Endothelial cell of umbilical vein (primary cell): ENCODE measurements at regions not wholly inside any gene's neighbourhood (a gene's known extent, or its start where the extent isn't known, plus 50 kb on each side); places are given as distances from the start of the nearest gene placed in this dataset.

Experiments
- BruUV-seq: library from RNA; stranded (reverse); fragments of 400-500 nt; replicated peaks from 2 replicates; lab custom pipeline; 2021; lab: Mats Ljungman, UMichigan
- CTCF ChIA-PET: fragments of 300-600, 350-600 bp; sonication (Branson Sonifier 250); formaldehyde crosslinking; loops from one replicate; lab custom pipeline; 2021; ENCODE audit warnings: antibody characterized with exemption, inconsistent platforms; lab: Charles Lee
- POLR2A ChIA-PET: fragments of 300-600, 350-600 bp; sonication (Branson Sonifier 250); formaldehyde crosslinking; loops from one replicate; lab custom pipeline; 2021; ENCODE audit warnings: antibody characterized with exemption, inconsistent platforms; lab: Charles Lee
- DNase-seq: peaks from one replicate; pipeline ENCODE4 v3.0.0-alpha.2; 2011; ENCODE audit warnings: low read depth, low spot score
- FAIRE-seq: peaks from 2 replicates; lab custom pipeline; 2011; peaks lifted over from hg19 to GRCh38; lab: Jason Lieb, UNC
- H2AFZ ChIP-seq: 2 replicates; pipeline ENCODE4 v1.6.0; 2012; ENCODE audit warnings: low read depth, low read length, control low read depth, inconsistent platforms
- H3K27ac ChIP-seq: 2 replicates; pipeline ENCODE4 v1.5.1; 2011; ENCODE audit warnings: low read depth, mild to moderate bottlenecking, control low read depth, low read length, moderate library complexity; ENCODE audit not compliant: insufficient read depth
- H3K27me3 ChIP-seq, 2 experiments: 2 replicates each; pipeline versions ENCODE4 v1.6.0 to v1.6.1; 2011; ENCODE audit warnings: low read length in 2 of 2, mixed read lengths in 1 of 2; ENCODE audit not compliant: control insufficient read depth in 2 of 2, insufficient read depth in 2 of 2
- H3K36me3 ChIP-seq, 2 experiments: 2 replicates in 1 of 2; 3 replicates in 1 of 2; pipeline ENCODE4 v1.5.1; 2011; ENCODE audit warnings: low read length in 2 of 2, mild to moderate bottlenecking in 1 of 2, moderate library complexity in 1 of 2; ENCODE audit not compliant: control insufficient read depth in 2 of 2, insufficient read depth in 2 of 2; ENCODE audit errors: extremely low read depth in 1 of 2
- H3K4me1 ChIP-seq: 3 replicates; pipeline ENCODE4 v1.5.1; 2011; ENCODE audit warnings: mild to moderate bottlenecking, low read length; ENCODE audit not compliant: control insufficient read depth, insufficient read depth; ENCODE audit errors: extremely low read depth
- H3K4me2 ChIP-seq: 2 replicates; pipeline ENCODE4 v1.6.1; 2011; ENCODE audit warnings: low read length, control low read depth, mixed read lengths; ENCODE audit not compliant: insufficient read depth
- H3K4me3 ChIP-seq, 3 experiments: fragments of 200-600 bp in 1 of 3; sonication (generic), shearing (Covaris generic) in 1 of 3; replicated peaks in 1 of 3; 2 replicates each; pipeline ENCODE4 v1.5.1; 2011 to 2016; ENCODE audit warnings: control low read depth in 3 of 3, low read length in 3 of 3, mild to moderate bottlenecking in 2 of 3, inconsistent platforms in 1 of 3, low read depth in 1 of 3, moderate library complexity in 1 of 3; ENCODE audit not compliant: insufficient read depth in 1 of 3
- H3K79me2 ChIP-seq: 2 replicates; pipeline ENCODE4 v1.6.0; 2012; ENCODE audit warnings: low read length, inconsistent platforms; ENCODE audit not compliant: control insufficient read depth, insufficient read depth
- H3K9ac ChIP-seq: replicated peaks from 2 replicates; pipeline ENCODE3; 2011; ENCODE audit warnings: low read length, control low read depth; ENCODE audit not compliant: insufficient read depth; ENCODE audit errors: extremely low read depth
- H3K9me1 ChIP-seq: replicated peaks from 3 replicates; pipeline ENCODE4 v1.6.0; 2011; ENCODE audit warnings: mild to moderate bottlenecking, low read length; ENCODE audit not compliant: control insufficient read depth, insufficient read depth; ENCODE audit errors: extremely low read depth
- H3K9me3 ChIP-seq: replicated peaks from 2 replicates; pipeline ENCODE4 v1.5.1; 2012; ENCODE audit warnings: low read length, inconsistent platforms; ENCODE audit not compliant: control insufficient read depth, insufficient read depth
- H4K20me1 ChIP-seq: replicated peaks from 2 replicates; pipeline ENCODE3; 2011; ENCODE audit warnings: mild to moderate bottlenecking, low read length; ENCODE audit not compliant: control insufficient read depth, insufficient read depth; ENCODE audit errors: extremely low read depth
- EZH2 ChIP-seq: IDR thresholded peaks from 2 replicates; pipeline ENCODE4 v1.6.1; 2012; ENCODE audit warnings: borderline replicate concordance, low read depth, mild to moderate bottlenecking, moderate library complexity, low read length, inconsistent platforms; ENCODE audit not compliant: severe bottlenecking
- FOS ChIP-seq: IDR thresholded peaks from 2 replicates; pipeline ENCODE4 v1.6.1; 2011; ENCODE audit warnings: mild to moderate bottlenecking, low read length, moderate library complexity, borderline replicate concordance; ENCODE audit not compliant: insufficient read depth
- GATA2 ChIP-seq: IDR thresholded peaks from 2 replicates; pipeline ENCODE4 v1.7.0; 2011; ENCODE audit warnings: low read depth, mild to moderate bottlenecking, moderate library complexity, mixed read lengths, low read length; ENCODE audit not compliant: insufficient read length, insufficient read depth
- JUN ChIP-seq: IDR thresholded peaks from 2 replicates; pipeline ENCODE4 v1.6.1; 2011; ENCODE audit warnings: borderline replicate concordance, low read depth; ENCODE audit not compliant: insufficient read length, insufficient read depth
- MYC ChIP-seq: IDR thresholded peaks from one replicate; pipeline ENCODE4 v1.6.1; 2011; ENCODE audit warnings: mild to moderate bottlenecking, low read depth, low read length
- POLR2A ChIP-seq: IDR thresholded peaks from 2 replicates; pipeline ENCODE4 v1.6.1; 2012; ENCODE audit warnings: low read depth, mild to moderate bottlenecking, control low read depth, low read length
- POLR2AphosphoS5 ChIP-seq: IDR thresholded peaks from 2 replicates; pipeline ENCODE4 v1.6.1; 2012; ENCODE audit warnings: low read depth, mild to moderate bottlenecking, control low read depth, low read length, moderate library complexity; ENCODE audit not compliant: insufficient read depth
- dilution Hi-C: fragments of 300-500 bp; cut with MboI; formaldehyde crosslinking; loops from one replicate; pipeline ENCODE4 v1.15.0; 2019; ENCODE audit warnings: low sequenced_read_pairs; ENCODE audit not compliant: extremely low pct_ligation_motif_present
- intact Hi-C: fragments of 100-400 bp; cut with micrococcal nuclease; formaldehyde crosslinking; loops from one replicate; pipeline ENCODE4 v1.10.0; 2022
- TF ChIP-seq, protein P1 (sequence below), 2 donors: IDR thresholded peaks; 1 replicate in 1 of 2; 2 replicates in 1 of 2; pipeline ENCODE4 v1.5.1; 2011; ENCODE audit warnings: low read length in 2 of 2, mild to moderate bottlenecking in 2 of 2, moderate library complexity in 2 of 2, control low read depth in 1 of 2, inconsistent platforms in 1 of 2, low read depth in 1 of 2; ENCODE audit not compliant: insufficient read depth in 1 of 2; ENCODE audit errors: extremely low read depth in 1 of 2
- TF ChIP-seq, protein P2 (sequence below): IDR thresholded peaks from 2 replicates; pipeline ENCODE4 v1.6.1; 2011; ENCODE audit not compliant: insufficient read depth, insufficient read length

DNA sequence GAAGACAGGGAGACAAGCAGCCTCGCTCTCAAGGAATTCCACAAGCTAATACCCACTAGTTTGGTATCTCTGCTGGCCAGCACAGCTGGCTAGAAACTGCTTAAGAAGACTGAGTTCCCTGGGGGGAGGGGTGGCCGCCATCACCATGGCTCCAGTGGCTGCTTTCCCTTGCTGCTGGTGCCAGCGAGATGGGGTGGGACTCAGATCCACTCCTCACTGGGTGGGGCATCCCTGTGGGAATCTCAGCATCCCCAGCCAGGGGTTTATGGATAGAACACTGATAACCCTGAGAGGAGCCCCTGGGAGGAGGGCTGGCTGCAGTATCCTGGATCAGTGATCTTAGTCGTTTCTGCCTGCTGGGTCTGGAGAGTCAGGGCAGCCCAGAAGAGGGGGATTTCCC, 170.6 kb upstream of the MDGA2 start:
- FAIRE-seq (no peak), DNase-seq (no peak)
- no peaks in the 10 kb centered on the region for H3K4me1 ChIP-seq
- H3K27ac ChIP-seq, result no peak overlapping the region
- no peak overlapping the region for H3K4me3 ChIP-seq
- H3K36me3 ChIP-seq, result no peaks in the 10 kb centered on the region
- H3K27me3 ChIP-seq, result no peaks in the 10 kb centered on the region
- POLR2A ChIA-PET, result no interaction called here
- H4K20me1 ChIP-seq, result no peaks in the 10 kb centered on the region
- no peak overlapping the region for H3K9ac ChIP-seq
- H3K9me1 ChIP-seq, result no peaks in the 10 kb centered on the region
- dilution Hi-C loops (no loop called here), intact Hi-C loops (no loop called here)
- no peaks in the 10 kb centered on the region for H3K9me3 ChIP-seq
- H3K79me2 ChIP-seq, result no peaks in the 10 kb centered on the region
- no TSS peak for BruUV-seq
- no peak for TF ChIP-seq POLR2A
- TF ChIP-seq GATA2, result no peak
- TF ChIP-seq, protein P1, sequence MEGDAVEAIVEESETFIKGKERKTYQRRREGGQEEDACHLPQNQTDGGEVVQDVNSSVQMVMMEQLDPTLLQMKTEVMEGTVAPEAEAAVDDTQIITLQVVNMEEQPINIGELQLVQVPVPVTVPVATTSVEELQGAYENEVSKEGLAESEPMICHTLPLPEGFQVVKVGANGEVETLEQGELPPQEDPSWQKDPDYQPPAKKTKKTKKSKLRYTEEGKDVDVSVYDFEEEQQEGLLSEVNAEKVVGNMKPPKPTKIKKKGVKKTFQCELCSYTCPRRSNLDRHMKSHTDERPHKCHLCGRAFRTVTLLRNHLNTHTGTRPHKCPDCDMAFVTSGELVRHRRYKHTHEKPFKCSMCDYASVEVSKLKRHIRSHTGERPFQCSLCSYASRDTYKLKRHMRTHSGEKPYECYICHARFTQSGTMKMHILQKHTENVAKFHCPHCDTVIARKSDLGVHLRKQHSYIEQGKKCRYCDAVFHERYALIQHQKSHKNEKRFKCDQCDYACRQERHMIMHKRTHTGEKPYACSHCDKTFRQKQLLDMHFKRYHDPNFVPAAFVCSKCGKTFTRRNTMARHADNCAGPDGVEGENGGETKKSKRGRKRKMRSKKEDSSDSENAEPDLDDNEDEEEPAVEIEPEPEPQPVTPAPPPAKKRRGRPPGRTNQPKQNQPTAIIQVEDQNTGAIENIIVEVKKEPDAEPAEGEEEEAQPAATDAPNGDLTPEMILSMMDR (IDR thresholded peaks at IDR 0.05; ENCODE audit: extremely low read depth in 1 of 2, insufficient read depth in 1 of 2, low read depth in 1 of 2, low read length in 2 of 2), result no peak
- no peak for TF ChIP-seq FOS
- no peak for TF ChIP-seq POLR2AphosphoS5
- TF ChIP-seq, protein P2, sequence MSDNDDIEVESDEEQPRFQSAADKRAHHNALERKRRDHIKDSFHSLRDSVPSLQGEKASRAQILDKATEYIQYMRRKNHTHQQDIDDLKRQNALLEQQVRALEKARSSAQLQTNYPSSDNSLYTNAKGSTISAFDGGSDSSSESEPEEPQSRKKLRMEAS, result no peak
- TF ChIP-seq JUN, result no peak
- TF ChIP-seq EZH2, result no peak
- TF ChIP-seq MYC, result no peak
- no peak overlapping the region for H2AFZ ChIP-seq
- H3K4me2 ChIP-seq, result no peak overlapping the region
- CTCF ChIA-PET, result no interaction called here
